GM21528 (cell line): ENCODE measurements at regions not wholly inside any gene's neighbourhood (a gene's known extent, or its start where the extent isn't known, plus 50 kb on each side); places are given as distances from the start of the nearest gene placed in this dataset.

Source experiments
- ATAC-seq: cut with Tn5 transposase; IDR thresholded peaks from one replicate; pipeline ENCODE4 v1.9.1; 2021; ENCODE audit warnings: mild to moderate bottlenecking, moderate library complexity; ENCODE audit not compliant: unreplicated experiment, low FRiP score

- no peak for ATAC-seq
Observed at GRCh38 chr1:79811173-79811572, 804.6 kb upstream of the ADGRL4 start.

GRCh38 chr1:79808816-79809475 is 802.4 kb upstream of the ADGRL4 start:
- ATAC-seq = no peak

- no peak for ATAC-seq
Observed at GRCh38 chr1:79807816-79808215, 801.3 kb upstream of the ADGRL4 start.

- no peak for ATAC-seq
Observed at GRCh38 chr1:79797487-79797886, 791.0 kb upstream of the ADGRL4 start.

GRCh38 chr1:79796434-79796833 is 789.9 kb upstream of the ADGRL4 start:
- ATAC-seq = no peak

- no peak for ATAC-seq
Observed at GRCh38 chr1:79792219-79792930, 785.8 kb upstream of the ADGRL4 start.

GRCh38 chr1:79791488-79792218 is 785.1 kb upstream of the ADGRL4 start:
- ATAC-seq = no peak

GRCh38 chr1:79790950-79791349 is 784.4 kb upstream of the ADGRL4 start:
- ATAC-seq = no peak

- no peak for ATAC-seq
Observed at GRCh38 chr1:79787631-79788030, 781.1 kb upstream of the ADGRL4 start.

GRCh38 chr1:79785964-79786363 is 779.4 kb upstream of the ADGRL4 start:
- ATAC-seq = no peak

GRCh38 chr1:79785561-79785960 is 779.0 kb upstream of the ADGRL4 start:
- ATAC-seq = no peak

- ATAC-seq = no peak
Observed at GRCh38 chr1:79781261-79781660, 774.7 kb upstream of the ADGRL4 start.

- peak; percentile 100 for ATAC-seq
Observed at GRCh38 chr1:79777481-79778219, 771.1 kb upstream of the ADGRL4 start.

GRCh38 chr1:79775402-79775801 is 768.9 kb upstream of the ADGRL4 start:
- no peak for ATAC-seq

- ATAC-seq = no peak
Observed at GRCh38 chr1:79773385-79773784, 766.9 kb upstream of the ADGRL4 start.

- no peak for ATAC-seq
Observed at GRCh38 chr1:79762461-79762860, 755.9 kb upstream of the ADGRL4 start.

GRCh38 chr1:79760531-79760930 is 754.0 kb upstream of the ADGRL4 start:
- no peak for ATAC-seq

GRCh38 chr1:79749607-79750006 is 743.1 kb upstream of the ADGRL4 start:
- no peak for ATAC-seq

- no peak for ATAC-seq
Observed at GRCh38 chr1:79745929-79746328, 739.4 kb upstream of the ADGRL4 start.

- ATAC-seq = no peak
Observed at GRCh38 chr1:79744746-79745145, 738.2 kb upstream of the ADGRL4 start.
